ENCODE measurements at regions not wholly inside any gene's neighbourhood (a gene's known extent, or its start where the extent isn't known, plus 50 kb on each side); places are given as distances from the start of the nearest gene placed in this dataset.

DNA sequence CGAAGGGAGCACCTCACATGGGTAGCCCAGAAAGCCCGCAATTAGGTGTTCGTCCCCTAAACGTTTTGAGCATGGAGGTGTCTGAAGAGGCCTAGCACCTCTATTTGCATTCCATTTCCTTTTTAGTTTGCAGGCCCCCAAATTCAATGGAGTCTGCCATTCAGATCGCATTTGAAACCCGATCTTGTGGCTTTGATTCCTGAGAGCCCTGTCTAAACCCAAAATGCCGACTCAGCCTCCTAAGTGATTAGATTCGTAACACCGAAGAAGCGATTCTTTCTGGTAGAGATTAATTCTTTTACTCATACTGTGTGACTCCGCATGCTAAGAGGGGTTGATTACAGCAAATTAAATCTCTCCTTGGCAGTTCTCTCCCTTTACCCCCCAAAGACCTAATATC is 415.2 kb upstream of the KAZN start:
- DNase-seq (ENCODE audit: low read depth in 1 of 2, low spot score in 1 of 2): no peak
- Histone ChIP-seq H3K27me3 (ENCODE audit: insufficient read depth, poor library complexity, severe bottlenecking) (peaks cover 2% of the 10 kb centered on the region), H3K4me3 (replicated peaks; ENCODE audit: insufficient read depth, low read length) (no peak overlapping the region), H3K27ac (replicated peaks) (no peak overlapping the region)
- no peak for TF ChIP-seq POLR2AphosphoS5 (IDR thresholded peaks at IDR 0.05; ENCODE audit: low read depth)
- no peak for TF ChIP-seq SPI1 (IDR thresholded peaks at IDR 0.05; ENCODE audit: borderline replicate concordance, low read depth)
- TF ChIP-seq, protein P1, sequence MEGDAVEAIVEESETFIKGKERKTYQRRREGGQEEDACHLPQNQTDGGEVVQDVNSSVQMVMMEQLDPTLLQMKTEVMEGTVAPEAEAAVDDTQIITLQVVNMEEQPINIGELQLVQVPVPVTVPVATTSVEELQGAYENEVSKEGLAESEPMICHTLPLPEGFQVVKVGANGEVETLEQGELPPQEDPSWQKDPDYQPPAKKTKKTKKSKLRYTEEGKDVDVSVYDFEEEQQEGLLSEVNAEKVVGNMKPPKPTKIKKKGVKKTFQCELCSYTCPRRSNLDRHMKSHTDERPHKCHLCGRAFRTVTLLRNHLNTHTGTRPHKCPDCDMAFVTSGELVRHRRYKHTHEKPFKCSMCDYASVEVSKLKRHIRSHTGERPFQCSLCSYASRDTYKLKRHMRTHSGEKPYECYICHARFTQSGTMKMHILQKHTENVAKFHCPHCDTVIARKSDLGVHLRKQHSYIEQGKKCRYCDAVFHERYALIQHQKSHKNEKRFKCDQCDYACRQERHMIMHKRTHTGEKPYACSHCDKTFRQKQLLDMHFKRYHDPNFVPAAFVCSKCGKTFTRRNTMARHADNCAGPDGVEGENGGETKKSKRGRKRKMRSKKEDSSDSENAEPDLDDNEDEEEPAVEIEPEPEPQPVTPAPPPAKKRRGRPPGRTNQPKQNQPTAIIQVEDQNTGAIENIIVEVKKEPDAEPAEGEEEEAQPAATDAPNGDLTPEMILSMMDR (IDR thresholded peaks at IDR 0.05; ENCODE audit: insufficient read depth, low read length): no peak
- TF ChIP-seq REST (IDR thresholded peaks at IDR 0.05; ENCODE audit: insufficient replicate concordance, low read depth): no peak
- TF ChIP-seq GABPA (IDR thresholded peaks at IDR 0.05; ENCODE audit: low read depth): no peak

GRCh38 chr1:14184454-14184853 is 414.0 kb upstream of the KAZN start:
- Histone ChIP-seq H3K4me3 (replicated peaks; ENCODE audit: insufficient read depth, low read length) (no peak overlapping the region), H3K27me3 (ENCODE audit: insufficient read depth, poor library complexity, severe bottlenecking) (peaks cover 2% of the 10 kb centered on the region), H3K27ac (replicated peaks) (no peak overlapping the region)
- no peak for TF ChIP-seq POLR2AphosphoS5 (IDR thresholded peaks at IDR 0.05; ENCODE audit: low read depth)
- no peak for TF ChIP-seq REST (IDR thresholded peaks at IDR 0.05; ENCODE audit: insufficient replicate concordance, low read depth)
- no peak for DNase-seq (ENCODE audit: low read depth in 1 of 2, low spot score in 1 of 2)

DNA sequence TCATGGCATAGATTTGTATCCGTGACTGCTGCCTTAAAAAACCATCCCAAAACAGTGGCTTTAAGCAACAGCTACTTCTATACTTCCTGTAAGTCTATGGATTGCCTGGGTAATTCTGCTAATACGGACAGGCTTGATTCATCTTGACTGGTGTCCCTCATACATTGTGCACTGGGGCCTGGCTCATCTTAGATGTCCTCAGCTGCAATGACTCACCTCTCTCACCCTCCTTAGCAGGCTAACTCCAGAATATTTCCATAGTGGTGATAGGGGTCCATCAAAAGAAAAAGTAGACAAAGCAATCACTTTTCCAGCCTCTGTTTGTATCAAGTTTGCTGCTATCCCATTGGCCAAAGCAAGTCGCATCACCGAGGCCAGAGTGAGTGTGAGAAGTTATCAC is 409.1 kb upstream of the KAZN start:
- DNase-seq (ENCODE audit: low read depth in 1 of 2, low spot score in 1 of 2): no peak
- Histone ChIP-seq H3K27me3 (ENCODE audit: insufficient read depth, poor library complexity, severe bottlenecking) (no peaks in the 10 kb centered on the region), H3K4me3 (replicated peaks; ENCODE audit: insufficient read depth, low read length) (no peak overlapping the region), H3K27ac (replicated peaks) (no peak overlapping the region)
- TF ChIP-seq REST (IDR thresholded peaks at IDR 0.05; ENCODE audit: insufficient replicate concordance, low read depth): no peak
- TF ChIP-seq, protein P1 (IDR thresholded peaks at IDR 0.05; ENCODE audit: insufficient read depth, low read length): no peak
- no peak for TF ChIP-seq SPI1 (IDR thresholded peaks at IDR 0.05; ENCODE audit: borderline replicate concordance, low read depth)
- no peak for TF ChIP-seq GABPA (IDR thresholded peaks at IDR 0.05; ENCODE audit: low read depth)
- no peak for TF ChIP-seq POLR2AphosphoS5 (IDR thresholded peaks at IDR 0.05; ENCODE audit: low read depth)

DNA sequence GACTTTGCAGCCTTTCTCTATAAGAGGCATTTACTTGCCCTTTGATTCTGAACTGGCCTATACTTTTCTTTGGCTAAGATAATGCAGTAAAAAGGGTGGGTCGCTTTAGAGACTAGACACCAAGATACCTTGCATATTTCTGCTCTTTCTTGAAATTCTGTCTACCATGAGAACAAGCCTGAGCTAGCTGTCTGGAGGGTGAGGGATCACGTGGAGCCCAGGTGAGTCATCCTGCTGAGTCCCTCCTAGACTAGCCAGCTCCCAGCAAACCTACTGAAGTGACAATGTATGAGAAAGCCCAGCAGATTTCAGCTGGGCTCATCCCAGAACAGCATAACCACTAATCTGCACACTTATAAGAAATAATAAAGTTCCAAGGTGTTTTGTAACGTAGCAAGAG is 408.0 kb upstream of the KAZN start:
- no peak overlapping the region for H3K4me3 ChIP-seq (replicated peaks; ENCODE audit: insufficient read depth, low read length)
- H3K27me3 ChIP-seq (ENCODE audit: insufficient read depth, poor library complexity, severe bottlenecking): no peaks in the 10 kb centered on the region
- DNase-seq (ENCODE audit: low read depth in 1 of 2, low spot score in 1 of 2): no peak
- no peak overlapping the region for H3K27ac ChIP-seq (replicated peaks)
- no peak for TF ChIP-seq REST (IDR thresholded peaks at IDR 0.05; ENCODE audit: insufficient replicate concordance, low read depth)
- TF ChIP-seq GABPA (IDR thresholded peaks at IDR 0.05; ENCODE audit: low read depth): no peak
